ENCODE measurements at regions not wholly inside any gene's neighbourhood (a gene's known extent, or its start where the extent isn't known, plus 50 kb on each side); places are given as distances from the start of the nearest gene placed in this dataset.

GRCh38 chr2:72031346-72032110 lies 116.1 kb downstream of the CYP26B1 start:
- ChIA-PET POLR2A (no interaction called here), CTCF (no interaction called here)
- no peak overlapping the region for H3K27ac Mint-ChIP-seq
- no peaks in the 10 kb centered on the region for H3K4me1 Mint-ChIP-seq
- no peak for ATAC-seq (ENCODE audit: low read depth)
- no peak overlapping the region for H3K4me3 Mint-ChIP-seq
- no peak for DNase-seq
- TF ChIP-seq, protein P1, sequence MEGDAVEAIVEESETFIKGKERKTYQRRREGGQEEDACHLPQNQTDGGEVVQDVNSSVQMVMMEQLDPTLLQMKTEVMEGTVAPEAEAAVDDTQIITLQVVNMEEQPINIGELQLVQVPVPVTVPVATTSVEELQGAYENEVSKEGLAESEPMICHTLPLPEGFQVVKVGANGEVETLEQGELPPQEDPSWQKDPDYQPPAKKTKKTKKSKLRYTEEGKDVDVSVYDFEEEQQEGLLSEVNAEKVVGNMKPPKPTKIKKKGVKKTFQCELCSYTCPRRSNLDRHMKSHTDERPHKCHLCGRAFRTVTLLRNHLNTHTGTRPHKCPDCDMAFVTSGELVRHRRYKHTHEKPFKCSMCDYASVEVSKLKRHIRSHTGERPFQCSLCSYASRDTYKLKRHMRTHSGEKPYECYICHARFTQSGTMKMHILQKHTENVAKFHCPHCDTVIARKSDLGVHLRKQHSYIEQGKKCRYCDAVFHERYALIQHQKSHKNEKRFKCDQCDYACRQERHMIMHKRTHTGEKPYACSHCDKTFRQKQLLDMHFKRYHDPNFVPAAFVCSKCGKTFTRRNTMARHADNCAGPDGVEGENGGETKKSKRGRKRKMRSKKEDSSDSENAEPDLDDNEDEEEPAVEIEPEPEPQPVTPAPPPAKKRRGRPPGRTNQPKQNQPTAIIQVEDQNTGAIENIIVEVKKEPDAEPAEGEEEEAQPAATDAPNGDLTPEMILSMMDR (IDR thresholded peaks at IDR 0.05) = no peak
- H3K9me3 Mint-ChIP-seq = no peaks in the 10 kb centered on the region
- intact Hi-C loops (cut with micrococcal nuclease) = no loop called here
- H3K27me3 Mint-ChIP-seq = peaks cover 2% of the 10 kb centered on the region
- H3K36me3 Mint-ChIP-seq (ENCODE audit: low read depth) = no peaks in the 10 kb centered on the region

DNA sequence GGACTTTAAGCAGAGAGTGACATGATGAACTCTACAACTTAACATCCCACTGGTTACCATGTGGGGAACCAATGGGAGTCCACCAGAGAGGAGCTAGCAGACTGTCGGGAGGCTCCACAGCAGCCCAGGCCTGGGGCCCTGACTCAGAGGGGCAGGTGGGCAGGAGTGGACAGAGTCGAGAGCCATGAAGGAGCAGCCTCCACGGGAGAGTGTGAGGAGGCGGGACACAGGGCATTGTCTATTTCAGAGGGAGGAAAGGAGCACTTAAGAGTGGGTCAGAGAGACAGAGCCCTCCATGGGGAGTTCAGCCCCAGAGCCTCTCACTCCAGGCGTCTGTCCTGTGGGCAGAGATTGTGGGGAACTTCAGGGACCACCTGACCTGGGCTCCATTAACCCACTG lies 118.7 kb downstream of the CYP26B1 start:
- intact Hi-C loops (cut with micrococcal nuclease) = no loop called here
- H3K4me3 Mint-ChIP-seq = no peak overlapping the region
- no peak for ATAC-seq (ENCODE audit: low read depth)
- CTCF ChIA-PET = no interaction called here
- no peaks in the 10 kb centered on the region for H3K36me3 Mint-ChIP-seq (ENCODE audit: low read depth)
- TF ChIP-seq, protein P1 (IDR thresholded peaks at IDR 0.05) = no peak
- peaks cover 2% of the 10 kb centered on the region for H3K27me3 Mint-ChIP-seq
- no peaks in the 10 kb centered on the region for H3K4me1 Mint-ChIP-seq
- POLR2A ChIA-PET = no interaction called here
- no peak for DNase-seq
- no peak overlapping the region for H3K27ac Mint-ChIP-seq
- no peaks in the 10 kb centered on the region for H3K9me3 Mint-ChIP-seq

- ChIA-PET POLR2A (no interaction called here), CTCF (no interaction called here)
- Mint-ChIP-seq H3K27ac (no peak overlapping the region), H3K4me1 (no peaks in the 10 kb centered on the region), H3K9me3 (no peaks in the 10 kb centered on the region), H3K27me3 (peaks cover 2% of the 10 kb centered on the region), H3K36me3 (ENCODE audit: low read depth) (no peaks in the 10 kb centered on the region), H3K4me3 (no peak overlapping the region)
- ATAC-seq (ENCODE audit: low read depth) = no peak
- intact Hi-C loops (cut with micrococcal nuclease) = no loop called here
- no peak for DNase-seq
- TF ChIP-seq, protein P1 (IDR thresholded peaks at IDR 0.05) = no peak
Observed at GRCh38 chr2:72028351-72028995, 119.2 kb downstream of the CYP26B1 start.

DNA sequence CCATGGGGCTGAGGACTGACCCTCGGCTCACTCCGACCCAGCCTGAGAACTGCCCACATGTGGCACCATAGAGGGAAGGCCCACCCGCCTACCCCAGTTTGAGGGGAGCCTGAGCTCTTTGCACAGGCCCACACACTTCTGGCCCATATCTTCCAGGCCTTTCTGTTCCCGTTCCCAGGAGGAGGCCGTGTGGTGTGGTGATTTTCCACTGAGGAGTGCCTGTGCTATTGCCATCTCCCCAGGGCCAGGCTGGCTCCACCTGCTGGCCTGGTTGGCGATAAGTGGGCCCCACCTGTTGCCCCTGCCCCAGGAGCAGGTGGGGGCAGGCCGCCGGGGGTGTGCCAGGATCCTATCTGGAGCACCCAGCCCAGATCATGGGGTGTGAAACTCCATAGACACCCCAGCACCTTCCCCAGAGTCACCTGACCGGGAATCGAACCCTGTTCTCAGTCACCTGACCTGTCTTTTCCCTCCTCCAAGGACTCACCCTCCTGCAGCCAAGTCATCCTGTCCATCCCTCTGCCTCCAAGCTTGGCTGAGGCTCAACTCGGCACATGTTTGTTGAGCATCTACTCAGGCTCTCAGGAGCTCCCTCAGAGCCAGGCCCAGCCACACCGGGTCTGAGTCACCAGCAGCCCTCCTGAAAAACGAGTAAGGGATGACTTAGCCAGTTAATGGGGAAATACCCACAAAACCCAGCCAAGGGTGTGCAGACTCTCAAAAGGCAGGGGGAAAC lies 120.1 kb downstream of the CYP26B1 start:
- no peak overlapping the region for H3K27ac Mint-ChIP-seq
- no peak for DNase-seq
- TF ChIP-seq, protein P1 (IDR thresholded peaks at IDR 0.05) = no peak
- no peak for ATAC-seq (ENCODE audit: low read depth)
- H3K4me1 Mint-ChIP-seq = no peaks in the 10 kb centered on the region
- ChIA-PET POLR2A (no interaction called here), CTCF (no interaction called here)
- intact Hi-C loops (cut with micrococcal nuclease) = no loop called here
- H3K9me3 Mint-ChIP-seq = no peaks in the 10 kb centered on the region
- no peaks in the 10 kb centered on the region for H3K36me3 Mint-ChIP-seq (ENCODE audit: low read depth)
- no peak overlapping the region for H3K4me3 Mint-ChIP-seq
- H3K27me3 Mint-ChIP-seq = peaks cover 2% of the 10 kb centered on the region

- peaks cover 2% of the 10 kb centered on the region for H3K27me3 Mint-ChIP-seq
- TF ChIP-seq, protein P1 (IDR thresholded peaks at IDR 0.05) = no peak
- H3K4me3 Mint-ChIP-seq = no peak overlapping the region
- H3K9me3 Mint-ChIP-seq = no peaks in the 10 kb centered on the region
- no peak overlapping the region for H3K27ac Mint-ChIP-seq
- no peak for ATAC-seq (ENCODE audit: low read depth)
- ChIA-PET POLR2A (no interaction called here), CTCF (no interaction called here)
- no peaks in the 10 kb centered on the region for H3K4me1 Mint-ChIP-seq
- intact Hi-C loops (cut with micrococcal nuclease) = no loop called here
- no peak for DNase-seq
- no peaks in the 10 kb centered on the region for H3K36me3 Mint-ChIP-seq (ENCODE audit: low read depth)
Observed at GRCh38 chr2:72026819-72027425, 120.7 kb downstream of the CYP26B1 start.

Data from activated B cell treated with CpG ODN at 0.5 μM for 24 hours (primary cell).